Trophoblast cell (in vitro differentiated cells and primary cell): ENCODE measurements at regions not wholly inside any gene's neighbourhood (a gene's known extent, or its start where the extent isn't known, plus 50 kb on each side); places are given as distances from the start of the nearest gene placed in this dataset.
"Not testable (repeated sequence)": the region's sequence is repeated elsewhere in the genome, so short reads cannot be mapped to it uniquely, and the experiment has no call there.

Source experiments
- DNase-seq, 2 donors: peaks; one replicate each; pipeline ENCODE4 v3.0.0-alpha.2; 2016
- H2AFZ ChIP-seq: 2 replicates; pipeline ENCODE4 v1.6.1; 2013; ENCODE audit warnings: low read length, moderate library complexity, mild to moderate bottlenecking; ENCODE audit not compliant: insufficient read depth, poor library complexity
- H2AK5ac ChIP-seq: 2 replicates; pipeline ENCODE4 v1.6.1; 2013; ENCODE audit warnings: mild to moderate bottlenecking, low read length
- H2BK120ac ChIP-seq: 2 replicates; pipeline ENCODE4 v1.6.1; 2013; ENCODE audit warnings: low read length, mild to moderate bottlenecking, moderate library complexity; ENCODE audit not compliant: insufficient read depth, poor library complexity
- H2BK12ac ChIP-seq: 2 replicates; pipeline ENCODE4 v1.6.1; 2013; ENCODE audit warnings: mild to moderate bottlenecking, low read length, moderate library complexity
- H2BK5ac ChIP-seq: 2 replicates; pipeline ENCODE4 v1.6.1; 2013; ENCODE audit warnings: low read length, low read depth, moderate library complexity, mild to moderate bottlenecking; ENCODE audit not compliant: poor library complexity
- H3K14ac ChIP-seq: 2 replicates; pipeline ENCODE4 v1.6.1; 2013; ENCODE audit warnings: mild to moderate bottlenecking, low read length
- H3K18ac ChIP-seq: 2 replicates; pipeline ENCODE4 v1.6.1; 2013; ENCODE audit warnings: mild to moderate bottlenecking, low read length
- H3K23ac ChIP-seq: 2 replicates; pipeline ENCODE4 v1.6.1; 2013; ENCODE audit warnings: low read length
- H3K27ac ChIP-seq: 2 replicates; pipeline ENCODE4 v1.5.1; 2013; ENCODE audit warnings: low read depth, mild to moderate bottlenecking, inconsistent platforms, low read length, moderate library complexity
- H3K27me3 ChIP-seq: 2 replicates; pipeline ENCODE4 v1.6.1; 2013; ENCODE audit warnings: inconsistent platforms, mild to moderate bottlenecking, low read length, moderate library complexity; ENCODE audit not compliant: insufficient read depth
- H3K36me3 ChIP-seq, 2 experiments: 1 replicate in 1 of 2; 2 replicates in 1 of 2; pipeline ENCODE4 v1.6.1; 2013; ENCODE audit warnings: low read length in 2 of 2, mild to moderate bottlenecking in 2 of 2, moderate library complexity in 1 of 2; ENCODE audit not compliant: insufficient read depth in 2 of 2, control insufficient read depth in 1 of 2
- H3K4ac ChIP-seq: 2 replicates; pipeline ENCODE4 v1.6.1; 2013; ENCODE audit warnings: low read depth, mild to moderate bottlenecking, low read length, moderate library complexity
- H3K4me1 ChIP-seq, 2 experiments: 1 replicate in 1 of 2; 2 replicates in 1 of 2; pipeline ENCODE4 v1.6.1; 2013; ENCODE audit warnings: low read length in 2 of 2, mild to moderate bottlenecking in 2 of 2, moderate library complexity in 1 of 2; ENCODE audit not compliant: insufficient read depth in 2 of 2, control insufficient read depth in 1 of 2
- H3K4me2 ChIP-seq: 2 replicates; pipeline ENCODE4 v1.6.1; 2013; ENCODE audit warnings: inconsistent platforms, mild to moderate bottlenecking, low read length, moderate library complexity
- H3K4me3 ChIP-seq: 2 replicates; pipeline ENCODE4 v1.5.1; 2013; ENCODE audit warnings: mild to moderate bottlenecking, low read depth, low read length, inconsistent platforms
- H3K79me1 ChIP-seq: one replicate; pipeline ENCODE4 v1.6.1; 2013; ENCODE audit warnings: low read length
- H3K79me2 ChIP-seq: 2 replicates; pipeline ENCODE4 v1.6.1; 2013; ENCODE audit warnings: low read length, mild to moderate bottlenecking; ENCODE audit not compliant: control insufficient read depth, insufficient read depth, poor library complexity
- H3K9ac ChIP-seq: 2 replicates; pipeline ENCODE4 v1.6.1; 2013; ENCODE audit warnings: mild to moderate bottlenecking, low read length
- H3K9me3 ChIP-seq: 2 replicates; pipeline ENCODE4 v1.6.1; 2013; ENCODE audit warnings: low read depth, mild to moderate bottlenecking, control low read depth, inconsistent platforms, low read length; ENCODE audit not compliant: insufficient read depth
- H4K12ac ChIP-seq: 2 replicates; pipeline ENCODE4 v1.6.1; 2013; ENCODE audit warnings: low read depth, mild to moderate bottlenecking, low read length, moderate library complexity
- H4K8ac ChIP-seq: 2 replicates; pipeline ENCODE4 v1.6.1; 2013; ENCODE audit warnings: low read depth, mild to moderate bottlenecking, low read length, moderate library complexity
- H4K91ac ChIP-seq: one replicate; pipeline ENCODE4 v1.6.1; 2013; ENCODE audit warnings: low read depth, mild to moderate bottlenecking, low read length, moderate library complexity
- WGBS: extraction: QIAGEN DNeasy Blood & Tissue Kit; methylation state at CpG from one replicate; pipeline ENCODE4 v1.1.7; 2013; ENCODE audit warnings: missing lambda C conversion rate; ENCODE audit not compliant: insufficient read length, insufficient coverage; ENCODE audit errors: extremely low coverage; 5-methylcytosine and 5-hydroxymethylcytosine counted together

DNA sequence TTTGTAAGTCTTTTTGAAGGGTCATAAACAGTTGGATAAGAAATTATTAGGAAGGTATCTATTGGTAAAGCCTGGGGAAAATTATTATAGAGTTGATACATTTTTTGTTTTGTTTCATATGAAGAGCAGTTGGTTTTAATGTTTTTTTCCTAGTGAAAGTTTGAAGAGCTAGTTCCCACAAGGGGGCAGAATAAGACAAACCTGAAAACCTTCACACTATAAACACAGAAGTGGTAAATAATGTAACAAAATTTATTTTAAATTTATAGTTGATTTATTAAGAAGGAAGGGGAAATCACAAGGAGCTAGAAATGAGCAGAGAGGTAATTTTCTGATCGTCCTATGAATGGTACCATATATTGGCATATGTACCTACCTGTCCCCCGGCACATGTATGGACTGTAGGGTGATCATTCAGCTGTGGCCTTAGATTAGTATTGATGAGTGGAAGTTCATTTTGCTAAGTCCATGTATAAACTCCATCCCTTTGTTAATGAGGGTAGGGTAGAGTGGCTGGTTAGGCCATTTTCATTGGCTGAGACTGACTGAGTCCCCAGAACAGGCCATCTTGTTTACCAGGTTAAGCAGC, 116.3 kb downstream of the TANC2 start:
- Histone ChIP-seq H3K9me3 (no peaks in the 10 kb centered on the region), H3K36me3 (no peaks in the 10 kb centered on the region), H3K27me3 (no peaks in the 10 kb centered on the region), H3K4me1 (peaks cover 0 to 4% of the 10 kb centered on the region in 2 experiments), H2BK120ac (no peak overlapping the region), H3K4ac (peak overlapping the region; percentile 29), H2BK12ac (no peak overlapping the region), H2BK5ac (no peak overlapping the region), H3K14ac (no peak overlapping the region), H2AFZ (no peak overlapping the region), H3K4me2 (no peak overlapping the region), H4K12ac (no peak overlapping the region), H4K8ac (no peak overlapping the region), H3K23ac (no peak overlapping the region), H3K27ac (no peak overlapping the region), H3K79me1 (no peaks in the 10 kb centered on the region), H3K18ac (no peak overlapping the region), H4K91ac (no peak overlapping the region), H3K4me3 (no peak overlapping the region), H3K9ac (no peak overlapping the region), H3K79me2 (no peaks in the 10 kb centered on the region), H2AK5ac (no peak overlapping the region)
- no CpG with 5 or more reads among the region's 2 CpGs for WGBS
- DNase-seq = peak in 1 of 2 donors; percentile 40

DNA sequence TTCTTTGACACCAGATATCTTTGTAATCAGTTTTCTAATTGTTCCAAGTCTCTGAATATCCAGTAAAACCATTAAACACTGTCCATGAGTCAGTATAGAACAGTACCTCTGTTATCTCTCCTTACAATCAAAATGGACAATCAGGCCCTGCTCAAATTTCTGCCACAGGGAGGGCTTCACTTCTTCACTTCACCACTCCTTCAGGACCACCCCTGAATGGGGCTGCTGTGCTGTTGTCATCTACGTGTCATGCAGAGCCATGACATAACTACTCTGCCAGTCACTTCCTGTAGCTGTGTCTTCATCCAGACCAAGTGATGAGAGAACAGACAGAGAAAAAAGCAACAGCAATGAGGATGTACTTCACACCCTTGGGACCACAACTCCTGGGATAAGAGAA, 116.9 kb downstream of the TANC2 start:
- H3K18ac ChIP-seq = no peak overlapping the region
- peaks cover 0 to 4% of the 10 kb centered on the region in 2 experiments for H3K4me1 ChIP-seq
- H4K8ac ChIP-seq = no peak overlapping the region
- H3K4me2 ChIP-seq = no peak overlapping the region
- H3K9me3 ChIP-seq = no peaks in the 10 kb centered on the region
- no peak overlapping the region for H3K9ac ChIP-seq
- no peak overlapping the region for H3K27ac ChIP-seq
- no peak overlapping the region for H3K23ac ChIP-seq
- H2AFZ ChIP-seq = no peak overlapping the region
- H3K14ac ChIP-seq = no peak overlapping the region
- H3K27me3 ChIP-seq = no peaks in the 10 kb centered on the region
- H2BK12ac ChIP-seq = no peak overlapping the region
- no peak overlapping the region for H4K91ac ChIP-seq
- H3K36me3 ChIP-seq = no peaks in the 10 kb centered on the region
- H3K4ac ChIP-seq = peak overlapping the region; percentile 22
- H2AK5ac ChIP-seq = no peak overlapping the region
- no CpG with 5 or more reads among the region's 1 CpG for WGBS
- H3K79me2 ChIP-seq = no peaks in the 10 kb centered on the region
- no peak for DNase-seq
- H3K79me1 ChIP-seq = no peaks in the 10 kb centered on the region
- no peak overlapping the region for H4K12ac ChIP-seq
- H3K4me3 ChIP-seq = no peak overlapping the region
- no peak overlapping the region for H2BK5ac ChIP-seq
- no peak overlapping the region for H2BK120ac ChIP-seq

DNA sequence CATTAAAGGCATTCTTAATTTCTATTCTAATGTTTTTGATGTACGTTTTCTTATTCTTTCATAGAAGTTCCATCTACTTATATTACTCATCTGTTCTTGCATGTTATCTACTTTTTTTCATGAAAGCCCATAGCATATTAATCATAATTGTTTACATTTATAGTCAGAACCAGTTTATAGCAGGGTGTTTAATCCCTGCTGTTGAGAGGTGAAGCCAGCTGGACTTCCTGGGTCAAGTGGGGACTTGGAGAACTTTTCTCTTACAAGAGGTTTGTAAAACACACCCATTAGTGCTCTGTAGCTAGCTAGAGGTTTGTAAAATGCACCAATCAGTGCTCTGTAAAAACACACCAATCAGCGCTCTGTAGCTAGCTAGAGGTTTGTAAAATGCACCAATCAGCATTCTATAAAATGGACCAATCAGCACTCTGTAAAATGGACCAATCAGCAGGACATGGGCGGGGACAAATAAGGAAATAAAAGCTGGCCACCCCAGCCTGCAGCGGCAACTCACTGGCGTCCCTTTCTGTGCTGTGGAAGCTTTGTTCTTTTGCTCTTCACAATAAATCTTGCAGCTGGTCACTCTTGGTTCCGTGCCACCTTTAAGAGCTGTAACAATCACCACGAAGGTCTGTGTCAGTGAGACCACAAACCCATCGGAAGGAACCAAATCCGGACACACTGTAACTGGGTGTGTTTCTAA, 120.6 kb downstream of the TANC2 start:
- H4K8ac ChIP-seq = no peak overlapping the region
- peaks cover 0 to 2% of the 10 kb centered on the region in 2 experiments for H3K36me3 ChIP-seq
- H4K12ac ChIP-seq = no peak overlapping the region
- no peak overlapping the region for H3K4ac ChIP-seq
- no peak overlapping the region for H2AK5ac ChIP-seq
- no peak overlapping the region for H2BK12ac ChIP-seq
- H3K79me2 ChIP-seq = no peaks in the 10 kb centered on the region
- H3K18ac ChIP-seq = no peak overlapping the region
- no peak overlapping the region for H3K14ac ChIP-seq
- no peaks in the 10 kb centered on the region for H3K27me3 ChIP-seq
- H2AFZ ChIP-seq = no peak overlapping the region
- no peak overlapping the region for H3K4me2 ChIP-seq
- no peak overlapping the region for H3K4me3 ChIP-seq
- H2BK5ac ChIP-seq = no peak overlapping the region
- no peak overlapping the region for H2BK120ac ChIP-seq
- no peaks in the 10 kb centered on the region for H3K79me1 ChIP-seq
- peaks cover 0 to 4% of the 10 kb centered on the region in 2 experiments for H3K4me1 ChIP-seq
- no peak for DNase-seq
- no peak overlapping the region for H4K91ac ChIP-seq
- H3K23ac ChIP-seq = no peak overlapping the region
- no peak overlapping the region for H3K9ac ChIP-seq
- no CpG with 5 or more reads among the region's 9 CpGs for WGBS
- no peaks in the 10 kb centered on the region for H3K9me3 ChIP-seq
- H3K27ac ChIP-seq = no peak overlapping the region

DNA sequence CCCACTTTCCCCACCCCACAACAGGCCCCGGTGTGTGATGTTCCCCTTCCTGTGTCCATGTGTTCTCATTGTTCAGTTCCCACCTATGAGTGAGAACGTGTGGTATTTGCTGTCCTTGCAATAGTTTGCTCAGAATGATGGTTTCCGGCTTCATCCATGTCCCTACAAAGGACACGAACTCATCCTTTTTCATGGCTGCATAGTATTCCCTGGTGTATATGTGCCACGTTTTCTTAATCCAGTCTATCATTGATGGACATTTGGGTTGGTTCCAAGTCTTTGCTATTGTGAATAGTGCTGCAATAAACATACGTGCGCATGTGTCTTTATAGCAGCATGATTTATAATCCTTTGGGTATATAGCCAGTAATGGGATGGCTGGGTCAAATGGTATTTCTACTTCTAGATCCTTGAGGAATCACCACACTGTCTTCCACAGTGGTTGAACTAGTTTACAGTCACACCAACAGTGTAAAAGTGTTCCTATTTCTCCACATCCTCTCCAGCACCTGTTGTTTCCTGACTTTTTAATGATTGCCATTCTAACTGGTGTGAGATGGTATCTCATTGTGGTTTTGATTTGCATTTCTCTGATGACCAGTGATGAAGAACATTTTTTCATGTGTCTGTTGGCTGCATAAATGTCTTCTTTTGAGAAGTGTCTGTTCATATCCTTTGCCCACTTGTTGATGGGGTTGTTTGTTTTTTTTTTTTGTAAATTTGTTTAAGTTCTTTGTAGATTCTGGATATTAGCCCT, 124.5 kb downstream of the TANC2 start:
- H2BK5ac ChIP-seq, H3K27ac ChIP-seq, H3K9me3 ChIP-seq, H3K18ac ChIP-seq, H2BK12ac ChIP-seq, H4K8ac ChIP-seq, H2AK5ac ChIP-seq, H3K9ac ChIP-seq, H2AFZ ChIP-seq, H3K4me3 ChIP-seq, H3K14ac ChIP-seq, H3K4ac ChIP-seq, H3K36me3 ChIP-seq, H3K27me3 ChIP-seq, H3K23ac ChIP-seq, H3K4me1 ChIP-seq, H4K12ac ChIP-seq, H3K79me1 ChIP-seq, H2BK120ac ChIP-seq, DNase-seq, H3K79me2 ChIP-seq, H3K4me2 ChIP-seq, H4K91ac ChIP-seq: not testable (repeated sequence)
- WGBS = no CpG with 5 or more reads among the region's 7 CpGs
